ENCODE measurements at regions not wholly inside any gene's neighbourhood (a gene's known extent, or its start where the extent isn't known, plus 50 kb on each side); places are given as distances from the start of the nearest gene placed in this dataset.

DNA sequence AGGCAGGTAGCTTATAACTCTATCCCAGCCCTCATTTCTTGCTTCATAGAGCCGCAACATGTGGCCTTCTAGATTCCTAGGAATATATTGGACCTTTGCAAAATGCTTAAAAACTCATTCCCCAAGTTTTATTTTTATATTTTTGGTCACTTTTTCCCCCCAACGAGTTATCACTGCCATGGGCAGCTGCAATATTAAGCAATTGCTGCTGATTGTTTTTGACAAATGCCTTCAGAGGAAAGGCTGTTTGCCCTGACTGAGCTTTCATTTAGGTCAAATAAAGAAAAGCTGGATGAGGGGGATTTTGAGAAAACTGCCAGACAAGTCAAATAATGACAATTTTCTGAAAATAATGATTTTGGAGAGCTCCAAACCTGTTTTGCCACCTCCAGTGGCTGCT is 976.9 kb upstream of the MBL2 start:
- in situ Hi-C loops (cut with HindIII; ENCODE audit: low sequenced_read_pairs): no loop called here
- no peak for DNase-seq (ENCODE audit: low spot score)

DNA sequence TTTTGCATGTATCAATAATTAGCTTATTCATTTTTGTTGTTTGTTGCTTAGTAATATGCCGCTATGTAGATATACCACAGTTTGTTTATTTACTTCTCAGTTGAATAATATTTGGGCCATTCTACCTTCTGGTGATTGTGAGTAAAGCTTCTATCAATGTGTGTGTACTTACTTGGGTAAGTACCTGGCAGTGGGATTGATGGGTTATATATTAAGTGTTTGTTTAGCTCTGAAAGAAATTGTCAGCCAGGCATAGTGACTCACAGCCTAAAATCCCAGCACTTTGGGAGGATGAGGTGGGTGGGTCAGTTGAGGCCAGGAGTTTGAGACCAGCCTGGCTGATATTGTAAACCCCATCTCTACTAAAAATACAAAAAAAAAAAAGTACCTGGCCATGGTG is 975.7 kb upstream of the MBL2 start:
- in situ Hi-C loops (cut with HindIII; ENCODE audit: low sequenced_read_pairs): no loop called here
- DNase-seq (ENCODE audit: low spot score): no peak

DNA sequence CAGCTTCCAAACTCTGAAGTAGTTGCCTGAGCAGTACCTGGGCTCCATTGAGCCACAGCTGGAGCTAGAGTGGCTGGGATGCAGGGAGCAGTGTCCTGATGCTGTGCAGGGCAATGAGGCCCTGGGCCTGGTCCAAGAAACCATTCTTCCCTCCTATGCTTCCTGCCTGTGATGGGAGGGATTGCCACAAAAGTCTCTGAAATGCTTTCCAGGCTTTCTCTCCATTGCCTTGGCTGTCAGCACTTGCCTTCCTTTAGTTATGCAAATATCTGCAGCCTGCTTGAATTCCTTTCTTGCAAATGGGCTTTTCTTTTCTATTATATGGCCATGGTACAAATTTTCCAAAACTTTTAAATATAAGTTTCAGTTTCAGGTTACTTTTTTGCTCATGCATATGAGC is 972.2 kb upstream of the MBL2 start:
- in situ Hi-C loops (cut with HindIII; ENCODE audit: low sequenced_read_pairs): no loop called here
- no peak for DNase-seq (ENCODE audit: low spot score)

DNA sequence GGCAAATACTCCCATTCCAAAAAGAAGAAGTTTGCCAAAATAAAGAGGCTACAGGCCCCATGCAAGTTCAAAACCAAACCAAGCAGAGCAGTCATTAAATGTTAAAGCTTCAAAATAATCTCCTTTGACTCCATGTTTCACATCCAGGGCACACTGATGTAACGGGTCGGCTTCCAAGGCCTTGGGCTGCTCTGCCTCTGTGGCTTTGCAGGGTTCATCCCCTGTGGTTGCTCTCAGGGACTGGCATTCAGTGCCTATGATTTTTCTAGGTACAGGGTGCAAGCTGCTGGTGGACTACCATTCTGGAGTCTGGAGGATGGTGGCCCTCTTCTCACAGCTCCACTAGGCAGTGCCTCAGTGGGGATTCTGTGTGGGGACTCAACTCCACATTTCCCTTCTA is 971.6 kb upstream of the MBL2 start:
- DNase-seq (ENCODE audit: low spot score): no peak
- in situ Hi-C loops (cut with HindIII; ENCODE audit: low sequenced_read_pairs): no loop called here

DNA sequence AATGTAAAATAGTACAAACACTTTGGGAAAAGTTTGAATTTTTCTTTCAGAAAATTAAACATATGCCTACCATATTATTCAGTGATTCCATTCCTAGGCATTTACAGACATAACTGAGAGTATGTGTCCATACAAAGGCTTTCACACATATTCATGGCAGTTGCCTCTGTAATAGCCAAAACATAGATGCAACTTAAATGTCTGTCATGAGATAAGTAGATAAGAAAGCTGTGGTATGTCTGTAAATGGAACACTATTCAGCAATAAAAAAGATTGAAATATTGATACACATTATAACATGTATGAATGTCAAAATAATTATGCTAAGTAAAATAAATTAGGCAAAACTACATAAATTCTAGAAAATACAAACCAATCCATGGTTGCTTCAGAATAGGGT is 964.5 kb upstream of the MBL2 start:
- DNase-seq (ENCODE audit: low spot score): no peak
- in situ Hi-C loops (cut with HindIII; ENCODE audit: low sequenced_read_pairs): no loop called here

DNA sequence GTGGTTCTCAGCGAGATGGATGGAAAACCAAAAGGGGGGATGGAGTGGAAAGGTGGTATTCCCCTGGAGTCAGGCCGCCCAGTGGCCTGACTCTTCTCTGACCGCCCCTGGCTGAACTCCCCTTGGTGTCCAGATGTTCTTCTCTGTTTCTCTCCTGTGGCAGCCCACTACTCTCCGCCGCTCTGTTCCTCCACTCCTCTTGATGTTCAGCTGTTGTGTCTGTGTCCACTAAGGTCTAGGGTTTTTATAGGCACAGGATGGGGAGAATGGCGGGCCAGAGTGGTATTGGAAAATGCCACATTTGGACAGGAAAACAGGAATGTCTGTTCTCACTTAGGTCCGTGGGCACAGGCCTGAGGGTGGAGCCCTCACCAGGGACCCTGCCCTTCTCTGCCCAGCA is 954.3 kb upstream of the MBL2 start:
- no peak for DNase-seq (ENCODE audit: low spot score)
- in situ Hi-C loops (cut with HindIII; ENCODE audit: low sequenced_read_pairs): no loop called here

DNA sequence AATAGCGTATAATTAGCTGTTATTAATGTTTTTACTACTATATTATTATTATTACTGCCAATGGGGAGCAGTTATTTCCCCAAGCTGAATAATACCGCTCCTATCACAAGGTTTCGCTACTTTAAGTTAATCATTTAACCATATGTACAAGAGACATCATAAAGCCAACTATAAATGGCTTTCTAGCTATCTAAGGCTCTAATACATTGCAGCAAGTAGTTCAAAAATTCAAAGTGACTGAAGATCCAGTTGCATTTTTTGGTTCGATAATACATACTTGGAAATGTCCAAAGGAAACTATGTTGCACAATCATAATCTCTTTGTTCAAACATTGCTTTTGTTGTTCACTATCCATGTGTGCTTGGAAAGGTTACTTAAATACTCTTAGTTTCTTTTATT is 952.0 kb upstream of the MBL2 start:
- in situ Hi-C loops (cut with HindIII; ENCODE audit: low sequenced_read_pairs): no loop called here
- DNase-seq (ENCODE audit: low spot score): no peak

DNA sequence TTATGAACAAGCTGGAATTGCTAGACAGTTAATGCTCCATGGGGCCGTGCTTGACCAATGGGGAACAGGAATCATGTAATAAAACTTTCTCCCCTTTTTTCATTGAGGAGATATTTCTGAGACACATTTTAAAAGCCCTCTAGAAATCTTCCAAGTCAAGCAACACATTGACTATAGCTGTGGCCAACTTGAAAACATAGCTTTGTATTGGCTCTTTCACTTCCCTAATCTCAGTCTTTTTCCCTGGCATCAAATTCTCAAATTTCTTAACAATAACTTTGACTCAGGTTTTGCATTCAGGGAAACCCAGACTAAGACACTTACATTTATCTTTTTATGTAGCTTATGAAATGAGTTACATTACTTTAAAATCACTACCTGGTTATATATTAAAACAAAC is 947.1 kb upstream of the MBL2 start:
- DNase-seq (ENCODE audit: low spot score): no peak
- in situ Hi-C loops (cut with HindIII; ENCODE audit: low sequenced_read_pairs): no loop called here

DNA sequence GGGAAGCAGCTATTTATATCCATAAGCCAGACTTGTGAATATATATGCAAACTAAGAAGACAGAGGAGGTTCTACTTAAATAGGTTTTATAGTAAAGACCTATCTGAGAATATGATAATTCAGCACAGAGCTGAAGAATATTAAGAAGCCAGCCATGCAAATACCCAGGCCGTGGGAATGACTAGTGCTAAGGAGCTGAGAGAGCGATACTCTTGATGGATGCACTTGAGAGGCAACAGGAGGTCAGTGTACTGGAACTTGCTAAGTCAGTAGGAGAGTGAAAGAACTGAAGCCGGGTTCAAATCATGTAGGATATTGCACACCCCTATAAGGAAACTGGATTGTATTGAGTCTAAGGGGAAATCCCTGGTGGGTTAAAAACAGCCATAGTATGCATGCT is 943.6 kb upstream of the MBL2 start:
- in situ Hi-C loops (cut with HindIII; ENCODE audit: low sequenced_read_pairs): no loop called here
- no peak for DNase-seq (ENCODE audit: low spot score)

DNA sequence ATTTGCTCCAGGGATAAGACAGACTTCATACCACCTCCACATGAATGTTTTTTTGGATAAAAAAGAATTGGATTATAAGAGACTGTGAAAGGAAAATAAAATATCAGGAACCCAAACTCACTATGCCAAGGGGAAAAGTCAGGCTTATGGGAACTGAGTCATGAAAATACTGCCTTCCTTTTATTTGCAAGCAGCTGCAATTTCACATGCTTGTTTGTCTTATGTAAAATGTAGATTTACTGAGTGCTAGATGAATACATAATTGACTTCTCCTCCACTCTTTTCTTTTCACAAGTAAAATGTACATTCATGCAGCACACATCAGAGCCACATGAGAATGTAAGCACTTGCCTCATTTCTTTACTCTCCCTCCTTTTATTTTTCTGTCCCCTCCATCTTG is 940.8 kb upstream of the MBL2 start:
- DNase-seq (ENCODE audit: low spot score): no peak
- in situ Hi-C loops (cut with HindIII; ENCODE audit: low sequenced_read_pairs): no loop called here

DNA sequence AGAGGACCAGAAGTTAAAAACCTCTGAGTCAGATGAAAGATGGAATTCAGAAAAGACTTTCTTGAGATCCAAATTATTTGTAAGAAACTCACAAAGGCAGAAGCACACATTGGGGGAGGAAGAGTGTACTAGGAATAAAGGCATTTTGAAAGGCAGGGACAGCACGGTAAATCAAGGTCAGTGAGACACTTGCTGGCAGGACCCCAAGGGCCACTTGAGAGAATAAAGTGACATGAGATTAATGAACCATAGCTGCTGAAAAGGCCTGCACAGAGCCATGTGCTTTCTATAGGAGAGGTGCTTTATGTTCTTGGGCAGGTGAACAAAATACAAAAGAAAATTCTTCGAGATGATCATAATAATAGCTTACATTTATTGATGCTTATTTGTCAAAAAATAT is 929.9 kb upstream of the MBL2 start:
- DNase-seq (ENCODE audit: low spot score): no peak
- in situ Hi-C loops (cut with HindIII; ENCODE audit: low sequenced_read_pairs): no loop called here

DNA sequence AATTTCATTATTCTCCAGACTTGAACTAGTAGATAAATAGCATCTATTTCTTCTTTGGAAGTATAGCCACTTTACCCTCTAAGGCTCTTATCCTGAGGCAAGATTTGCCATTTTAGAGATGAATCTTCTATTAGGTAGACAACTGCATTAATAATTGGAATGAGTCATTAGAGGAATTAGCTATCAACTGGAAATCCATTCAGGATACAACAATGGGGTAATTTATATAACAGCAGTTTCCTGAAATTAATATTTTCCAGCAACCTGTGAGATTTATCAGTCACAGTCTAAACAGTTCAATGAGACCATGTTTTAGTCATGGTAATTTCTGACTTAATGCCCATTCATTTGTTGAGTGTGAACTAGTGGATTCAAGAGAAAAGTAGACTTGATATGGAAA is 928.6 kb upstream of the MBL2 start:
- in situ Hi-C loops (cut with HindIII; ENCODE audit: low sequenced_read_pairs): no loop called here
- no peak for DNase-seq (ENCODE audit: low spot score)

DNA sequence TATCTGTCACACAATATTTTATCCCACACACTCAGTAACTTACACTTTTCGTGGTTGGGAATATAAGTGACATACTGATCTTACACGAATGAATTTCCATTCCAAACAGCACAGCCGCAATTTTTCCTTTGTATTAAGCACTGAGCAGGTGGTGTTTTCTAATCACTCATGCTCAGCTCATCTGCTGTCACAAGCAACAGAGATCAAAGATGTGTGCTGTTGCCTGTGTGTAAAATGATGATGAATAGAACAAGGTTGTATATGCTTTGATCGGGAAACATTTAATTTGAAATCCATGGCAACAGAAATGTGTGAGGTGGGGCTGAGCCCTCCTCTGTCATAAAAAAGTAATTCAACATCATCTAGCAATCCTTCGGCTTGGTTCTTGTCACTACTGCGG is 927.7 kb upstream of the MBL2 start:
- in situ Hi-C loops (cut with HindIII; ENCODE audit: low sequenced_read_pairs): no loop called here
- DNase-seq (ENCODE audit: low spot score): no peak

DNA sequence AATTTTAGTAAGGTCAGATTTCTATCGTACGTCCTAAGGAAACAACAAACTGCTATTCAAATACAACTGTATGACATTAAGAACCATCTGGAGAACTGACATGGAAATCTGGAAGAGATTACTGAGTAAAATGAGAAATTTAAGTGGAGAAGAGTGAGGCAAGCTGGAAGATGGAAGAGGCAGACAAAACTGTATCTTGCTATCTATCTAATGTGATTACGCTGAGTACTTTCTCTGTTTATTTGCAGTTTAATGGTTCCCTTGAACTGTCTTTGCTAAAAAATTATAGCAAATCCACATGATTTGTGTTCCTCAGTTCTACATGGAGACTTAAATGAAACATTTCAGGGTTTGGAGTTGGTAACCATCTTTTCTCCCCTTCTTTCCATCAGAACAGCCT is 927.1 kb upstream of the MBL2 start:
- in situ Hi-C loops (cut with HindIII; ENCODE audit: low sequenced_read_pairs): no loop called here
- DNase-seq (ENCODE audit: low spot score): no peak

DNA sequence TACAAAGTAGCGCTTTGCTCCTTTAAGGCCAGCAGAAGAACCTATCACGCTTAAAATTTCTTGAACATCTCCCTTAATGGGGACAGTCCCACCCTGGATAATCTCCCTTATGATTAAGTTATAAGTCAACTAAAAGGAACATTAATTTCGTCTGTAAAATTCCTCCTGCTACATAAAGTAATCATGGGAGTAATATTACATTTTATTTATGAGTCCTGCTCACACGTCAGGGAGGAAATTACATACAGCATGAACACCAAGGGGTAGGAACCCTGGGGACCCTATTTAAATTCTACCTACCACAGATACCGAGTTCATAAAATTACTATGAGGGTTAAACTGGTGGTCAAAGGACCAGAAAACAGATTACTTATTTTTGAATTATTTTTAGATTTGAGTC is 926.6 kb upstream of the MBL2 start:
- DNase-seq (ENCODE audit: low spot score): no peak
- in situ Hi-C loops (cut with HindIII; ENCODE audit: low sequenced_read_pairs): no loop called here

DNA sequence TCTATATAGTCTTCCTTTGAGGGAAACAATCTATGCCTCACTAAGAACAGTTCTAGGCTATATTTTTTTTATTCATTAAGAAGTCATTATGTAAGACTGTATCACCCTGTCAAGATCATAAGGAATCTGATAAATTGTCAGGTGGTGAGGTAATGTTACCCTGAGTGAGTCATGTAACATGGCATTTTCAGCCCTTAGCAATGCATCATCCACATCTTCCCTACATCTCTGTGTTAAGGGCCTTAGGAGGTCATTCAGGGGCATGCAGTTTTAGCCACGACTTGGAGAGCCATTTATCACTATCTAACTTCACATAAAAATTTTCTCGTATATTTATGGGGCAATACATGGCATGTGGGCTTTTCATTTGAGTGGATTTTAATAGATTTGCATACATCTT is 924.5 kb upstream of the MBL2 start:
- in situ Hi-C loops (cut with HindIII; ENCODE audit: low sequenced_read_pairs): no loop called here
- no peak for DNase-seq (ENCODE audit: low spot score)

DNA sequence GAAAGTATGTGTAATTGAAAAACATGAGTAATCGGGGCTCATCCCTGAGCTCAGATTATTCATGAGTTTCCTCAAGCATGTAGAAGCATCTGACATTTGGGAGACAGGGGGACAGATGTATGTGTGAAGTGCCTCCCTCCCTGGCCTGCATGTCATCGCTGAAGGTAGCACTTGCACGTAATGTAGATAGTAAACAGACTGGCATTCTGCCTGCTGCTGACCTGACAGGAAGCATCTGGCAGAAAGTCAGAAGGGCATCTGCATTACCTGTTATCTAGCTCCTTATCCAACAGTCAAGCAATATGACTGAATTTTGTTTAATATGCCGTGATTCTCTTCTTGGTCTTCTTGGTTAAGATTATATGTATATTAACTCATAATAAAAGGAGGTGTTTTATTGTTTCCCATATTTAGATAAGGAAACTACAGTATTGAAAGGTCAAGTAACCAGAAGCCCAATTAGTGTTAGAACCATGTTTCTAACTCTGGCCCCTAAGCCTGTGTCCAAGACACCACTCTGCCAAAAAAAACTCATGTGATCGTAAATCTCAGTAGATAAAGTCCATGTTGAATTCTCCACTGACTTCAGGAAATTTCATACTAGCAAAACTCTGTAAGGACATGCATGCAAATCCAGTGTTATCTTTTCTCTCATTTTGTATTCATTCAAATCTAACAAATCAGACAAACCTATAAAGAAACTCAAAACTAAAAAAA is 918.1 kb upstream of the MBL2 start:
- in situ Hi-C loops (cut with HindIII; ENCODE audit: low sequenced_read_pairs): no loop called here
- no peak for DNase-seq (ENCODE audit: low spot score)

DNA sequence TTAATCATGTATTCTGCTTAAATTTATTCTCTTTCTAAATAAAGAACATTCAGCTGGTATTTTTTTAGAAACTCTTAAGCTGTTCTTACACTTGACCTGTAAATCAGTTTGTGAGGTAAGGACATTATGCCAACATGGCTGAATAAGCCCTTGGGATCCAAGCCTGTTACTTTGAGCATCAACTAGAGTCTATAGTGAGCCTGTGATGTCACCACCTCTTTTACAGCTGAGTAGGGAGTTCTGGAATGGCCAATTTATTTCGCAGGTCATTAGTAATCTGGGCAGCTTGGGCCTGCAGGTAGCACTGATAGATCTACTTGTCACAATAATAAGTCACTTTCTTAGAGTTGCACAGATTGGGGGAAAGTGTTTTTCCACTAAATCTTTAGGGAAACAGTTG is 915.2 kb upstream of the MBL2 start:
- no peak for DNase-seq (ENCODE audit: low spot score)
- in situ Hi-C loops (cut with HindIII; ENCODE audit: low sequenced_read_pairs): no loop called here

DNA sequence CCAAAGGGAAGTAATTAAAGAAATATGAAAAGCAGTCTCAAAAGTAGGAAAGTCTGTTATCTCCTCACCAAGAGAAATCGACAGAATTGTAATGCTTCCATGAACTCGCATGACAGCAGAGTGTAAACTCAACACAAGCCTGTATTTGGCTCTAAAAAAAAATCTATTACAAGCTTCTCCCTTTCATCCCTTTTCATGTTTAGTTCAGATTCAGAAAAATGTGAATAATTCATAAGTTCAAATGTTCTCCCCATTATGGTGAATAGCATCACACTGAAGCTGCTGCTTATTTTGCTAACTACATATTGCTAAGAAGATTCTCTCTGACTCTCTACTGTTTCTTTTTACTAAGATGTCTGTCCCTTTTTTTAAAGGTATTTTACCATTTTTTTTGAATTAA is 910.3 kb upstream of the MBL2 start:
- no peak for DNase-seq (ENCODE audit: low spot score)
- in situ Hi-C loops (cut with HindIII; ENCODE audit: low sequenced_read_pairs): no loop called here

DNA sequence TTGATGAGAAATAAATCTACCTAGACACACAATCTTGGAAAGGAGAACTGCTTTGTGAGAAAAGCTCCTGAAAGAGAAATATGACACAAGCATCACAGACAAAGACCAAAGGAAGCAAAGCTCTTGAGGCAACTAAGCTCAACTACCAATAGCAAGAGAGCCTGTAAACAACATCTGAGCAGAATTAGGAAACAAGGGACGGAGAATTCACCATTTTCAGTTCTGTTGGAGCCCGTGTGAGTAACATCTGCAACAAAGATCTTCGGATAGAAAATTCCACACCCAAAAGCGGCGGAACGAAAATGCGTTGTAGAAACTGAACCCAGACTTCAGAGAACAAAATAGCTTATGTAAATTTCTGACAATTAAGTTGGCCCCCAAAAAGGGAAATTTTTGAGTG is 909.9 kb upstream of the MBL2 start:
- in situ Hi-C loops (cut with HindIII; ENCODE audit: low sequenced_read_pairs): no loop called here
- DNase-seq (ENCODE audit: low spot score): no peak

DNA sequence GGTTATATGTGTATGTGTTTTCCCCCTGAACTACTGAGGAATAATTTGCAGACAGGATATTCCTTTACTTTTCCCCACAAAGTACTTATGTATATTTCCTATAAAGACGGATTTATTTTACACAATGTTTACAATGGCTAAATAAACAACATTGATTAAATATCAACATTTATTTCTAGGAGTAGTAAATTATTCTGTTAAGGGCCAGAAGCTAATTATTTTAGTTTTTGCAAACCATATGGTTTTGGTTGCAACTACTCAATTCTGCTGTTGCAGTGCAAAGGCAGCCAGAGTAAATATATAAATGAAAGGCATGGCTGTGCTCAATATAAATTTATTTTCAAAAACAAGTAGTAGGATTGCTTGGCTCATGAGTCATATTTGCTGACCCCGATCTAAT is 907.1 kb upstream of the MBL2 start:
- no peak for DNase-seq (ENCODE audit: low spot score)
- in situ Hi-C loops (cut with HindIII; ENCODE audit: low sequenced_read_pairs): no loop called here

DNA sequence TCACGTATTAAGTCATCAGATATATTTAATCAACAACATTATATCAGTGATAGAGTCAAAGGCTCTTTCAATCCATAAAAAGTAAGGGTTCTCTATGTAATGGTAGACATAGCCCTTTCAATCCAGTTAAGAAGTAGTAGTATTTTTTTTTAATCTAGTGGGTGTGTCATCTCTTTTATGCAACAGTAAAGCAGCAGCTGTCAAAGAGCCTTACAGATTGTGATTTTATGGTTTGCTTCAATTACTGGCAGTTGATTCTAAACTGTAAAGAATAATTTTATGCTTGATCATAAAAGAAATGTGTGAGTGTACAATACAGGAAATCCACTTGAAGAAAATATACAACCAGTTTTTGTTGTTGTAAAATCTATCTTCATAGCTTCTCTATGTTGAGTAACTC is 902.6 kb upstream of the MBL2 start:
- in situ Hi-C loops (cut with HindIII; ENCODE audit: low sequenced_read_pairs): no loop called here
- DNase-seq (ENCODE audit: low spot score): no peak
